PC-9 (cell line): ENCODE measurements at regions not wholly inside any gene's neighbourhood (a gene's known extent, or its start where the extent isn't known, plus 50 kb on each side); places are given as distances from the start of the nearest gene placed in this dataset.

Experiments
- BruUV-seq: library from RNA; stranded (reverse); fragments of 400-500 nt; replicated peaks from 2 replicates; lab custom pipeline; 2021; lab: Mats Ljungman, UMichigan
- CTCF ChIA-PET: fragments of 300-600 bp; sonication (Branson Sonifier 250); formaldehyde crosslinking; loops from one replicate; lab custom pipeline; 2022; ENCODE audit warnings: antibody characterized with exemption; lab: Charles Lee
- POLR2A ChIA-PET: fragments of 300-600 bp; sonication (Branson Sonifier 250); formaldehyde crosslinking; loops from one replicate; lab custom pipeline; 2022; ENCODE audit warnings: antibody characterized with exemption; ENCODE audit not compliant: unreplicated experiment; lab: Charles Lee
- DNase-seq, 2 experiments: peaks; one replicate each; pipeline versions ENCODE4 v3.0.0 to v3.0.0-alpha.2; 2015 to 2022; ENCODE audit warnings: mixed read lengths in 1 of 2
- H2AFZ ChIP-seq: fragments of 200-600 bp; sonication (generic); 2 replicates; pipeline ENCODE4 v1.8.1; 2017; ENCODE audit warnings: antibody characterized with exemption
- H3F3A ChIP-seq: fragments of 200-600 bp; sonication (generic); 2 replicates; pipeline ENCODE4 v1.8.1; 2017; ENCODE audit warnings: antibody characterized with exemption, mild to moderate bottlenecking, low read depth; ENCODE audit not compliant: insufficient read depth
- H3K27ac ChIP-seq: fragments of 200-600 bp; sonication (generic); 2 replicates; pipeline ENCODE4 v1.6.1; 2016; ENCODE audit warnings: mixed run types
- H3K27me3 ChIP-seq: fragments of 200-600 bp; sonication (generic); 2 replicates; pipeline ENCODE4 v1.6.1; 2016; ENCODE audit warnings: low read depth, mixed run types; ENCODE audit not compliant: insufficient read depth
- H3K36me3 ChIP-seq: fragments of 200-600 bp; sonication (generic); 2 replicates; pipeline ENCODE4 v1.6.1; 2016; ENCODE audit warnings: low read depth, mixed run types
- H3K4me1 ChIP-seq: fragments of 200-600 bp; sonication (generic); replicated peaks from 2 replicates; pipeline ENCODE4 v1.6.1; 2016; ENCODE audit warnings: mixed run types; ENCODE audit not compliant: insufficient read depth
- H3K4me2 ChIP-seq: fragments of 200-600 bp; sonication (generic); 2 replicates; pipeline ENCODE4 v1.6.1; 2017; ENCODE audit warnings: mixed run types
- H3K4me3 ChIP-seq: fragments of 200-600 bp; sonication (generic); 2 replicates; pipeline ENCODE4 v1.6.1; 2016; ENCODE audit warnings: mixed run types
- H3K79me2 ChIP-seq: fragments of 200-600 bp; sonication (generic); 2 replicates; pipeline ENCODE4 v1.6.1; 2017; ENCODE audit warnings: low read depth, mixed run types
- H3K9me2 ChIP-seq: fragments of 200-600 bp; sonication (generic); 2 replicates; pipeline ENCODE4 v1.8.1; 2017; ENCODE audit warnings: mild to moderate bottlenecking; ENCODE audit not compliant: insufficient read depth
- H3K9me3 ChIP-seq: fragments of 200-600 bp; sonication (generic); 2 replicates; pipeline ENCODE4 v1.8.1; 2016; ENCODE audit warnings: low read depth; ENCODE audit not compliant: insufficient read depth
- H4K20me1 ChIP-seq: fragments of 200-600 bp; sonication (generic); 2 replicates; pipeline ENCODE4 v1.8.1; 2017; ENCODE audit not compliant: insufficient read depth
- CTCF ChIP-seq: fragments of 200-600 bp; sonication (generic); conservative IDR thresholded peaks from 2 replicates; pipeline ENCODE4 v1.6.1; 2017; ENCODE audit warnings: mixed run types, antibody characterized with exemption, mild to moderate bottlenecking, moderate library complexity
- EZH2 ChIP-seq: fragments of 200-600 bp; sonication (generic); IDR thresholded peaks from 2 replicates; pipeline ENCODE4 v1.8.0; 2017; ENCODE audit warnings: antibody characterized with exemption, low read depth
- intact Hi-C: fragments of 100-400 bp; cut with micrococcal nuclease; formaldehyde crosslinking; loops from one replicate; pipeline ENCODE4 v1.10.0; 2022; ENCODE audit not compliant: unreplicated experiment

- Histone ChIP-seq H3K27me3 (peaks cover 9% of the 10 kb centered on the region), H3K9me2 (no peaks in the 10 kb centered on the region), H4K20me1 (no peaks in the 10 kb centered on the region), H3K4me2 (no peak overlapping the region), H3F3A (no peaks in the 10 kb centered on the region), H3K79me2 (no peaks in the 10 kb centered on the region), H3K27ac (no peak overlapping the region), H3K4me1 (no peaks in the 10 kb centered on the region), H3K9me3 (no peaks in the 10 kb centered on the region), H3K36me3 (no peaks in the 10 kb centered on the region), H2AFZ (no peak overlapping the region), H3K4me3 (no peak overlapping the region)
- DNase-seq: no peak
- TF ChIP-seq EZH2 (no peak), CTCF (no peak)
- intact Hi-C loops: no loop called here
- ChIA-PET CTCF (no interaction called here), POLR2A (no interaction called here)
- no TSS peak for BruUV-seq
Measured at GRCh38 chr1:101360506-101360905, 123.7 kb downstream of the S1PR1 start.

GRCh38 chr1:101363891-101364318, 127.1 kb downstream of the S1PR1 start:
- CTCF ChIA-PET: no interaction called here
- Histone ChIP-seq H3K36me3 (no peaks in the 10 kb centered on the region), H2AFZ (no peak overlapping the region), H3K4me3 (no peak overlapping the region), H3K27ac (no peak overlapping the region), H3K4me2 (no peak overlapping the region), H3K4me1 (no peaks in the 10 kb centered on the region), H3K27me3 (0 out of 2 replicates have a peak, but pooled peaks cover 3% of the 10 kb centered on the region), H3K9me2 (no peaks in the 10 kb centered on the region), H4K20me1 (no peaks in the 10 kb centered on the region), H3K9me3 (no peaks in the 10 kb centered on the region), H3K79me2 (no peaks in the 10 kb centered on the region), H3F3A (no peaks in the 10 kb centered on the region)
- TF ChIP-seq CTCF (no peak), EZH2 (no peak)
- POLR2A ChIA-PET: no interaction called here
- intact Hi-C loops: no loop called here
- no TSS peak for BruUV-seq
- DNase-seq: no peak

GRCh38 chr1:101364370-101365120, 127.7 kb downstream of the S1PR1 start:
- Histone ChIP-seq H3K4me2 (no peak overlapping the region), H3K9me3 (no peaks in the 10 kb centered on the region), H2AFZ (no peak overlapping the region), H4K20me1 (no peaks in the 10 kb centered on the region), H3K36me3 (no peaks in the 10 kb centered on the region), H3K79me2 (no peaks in the 10 kb centered on the region), H3K4me3 (no peak overlapping the region), H3F3A (no peaks in the 10 kb centered on the region), H3K27me3 (no peaks in the 10 kb centered on the region), H3K9me2 (no peaks in the 10 kb centered on the region), H3K4me1 (no peaks in the 10 kb centered on the region), H3K27ac (no peak overlapping the region)
- POLR2A ChIA-PET: no interaction called here
- no TSS peak for BruUV-seq
- CTCF ChIA-PET: no interaction called here
- intact Hi-C loops: no loop called here
- no peak for DNase-seq
- no peak for TF ChIP-seq EZH2
- TF ChIP-seq CTCF: no peak
